ENCODE measurements at regions not wholly inside any gene's neighbourhood (a gene's known extent, or its start where the extent isn't known, plus 50 kb on each side); places are given as distances from the start of the nearest gene placed in this dataset.

DNA sequence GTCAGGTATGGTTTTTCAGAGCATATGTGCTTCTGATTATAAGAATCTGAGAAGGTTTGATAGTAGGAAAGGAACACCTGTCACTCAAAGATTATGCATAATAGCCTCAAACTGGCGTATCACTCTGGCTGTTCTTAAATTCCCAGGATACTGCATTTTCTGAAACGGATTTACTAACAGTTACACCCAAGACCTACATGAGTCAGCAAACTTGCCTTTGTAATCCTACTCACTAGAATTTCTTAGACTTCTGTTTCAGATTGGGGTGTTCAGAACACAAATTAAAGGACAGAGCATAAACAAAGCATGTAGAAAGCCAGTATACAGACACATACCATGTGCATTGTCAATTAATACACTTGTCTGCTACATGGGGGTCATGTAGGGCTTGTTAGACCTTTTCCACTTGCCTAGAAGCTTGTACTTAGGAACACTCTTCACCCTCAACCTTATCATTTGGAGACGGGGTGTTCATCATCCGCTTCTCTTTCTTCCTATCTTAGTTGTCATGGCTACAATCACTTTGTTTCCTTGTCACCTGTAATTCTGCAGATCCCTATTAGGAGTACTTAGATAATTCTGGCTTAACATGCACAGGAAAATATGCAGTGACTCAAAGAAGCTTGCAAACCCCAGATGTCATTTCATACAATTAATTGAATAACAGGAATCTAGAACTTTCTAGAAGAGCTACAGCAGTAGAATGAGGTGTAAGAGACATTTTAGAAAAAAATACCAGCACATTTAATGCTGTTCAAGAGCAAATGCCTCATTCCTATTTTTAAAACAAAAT lies 593.0 kb upstream of the TENM3 start:
- no peak overlapping the region for H3K27ac Mint-ChIP-seq (ENCODE audit: unreplicated experiment)
- H3K4me1 ChIP-seq = no peaks in the 10 kb centered on the region
- H3K9me3 ChIP-seq = no peaks in the 10 kb centered on the region
- no peak overlapping the region for H3K4me3 Mint-ChIP-seq (ENCODE audit: unreplicated experiment)
- DNase-seq = no peak
- ChIA-PET CTCF (no interaction called here), POLR2A (no interaction called here)
- H3K4me1 Mint-ChIP-seq (ENCODE audit: low read depth, unreplicated experiment) = no peaks in the 10 kb centered on the region
- H3K4me3 ChIP-seq (ENCODE audit: low read depth, low read length) = no peak overlapping the region
- H3K27me3 Mint-ChIP-seq (ENCODE audit: insufficient read depth, unreplicated experiment) = peaks cover 25% of the 10 kb centered on the region
- no peaks in the 10 kb centered on the region for H3K27me3 ChIP-seq (replicated peaks; ENCODE audit: control insufficient read depth, insufficient read depth, low read length)
- intact Hi-C loops (cut with micrococcal nuclease; ENCODE audit: unreplicated experiment) = no loop called here
- BruUV-seq (replicated peaks) = no TSS peak
- TF ChIP-seq, protein P1, sequence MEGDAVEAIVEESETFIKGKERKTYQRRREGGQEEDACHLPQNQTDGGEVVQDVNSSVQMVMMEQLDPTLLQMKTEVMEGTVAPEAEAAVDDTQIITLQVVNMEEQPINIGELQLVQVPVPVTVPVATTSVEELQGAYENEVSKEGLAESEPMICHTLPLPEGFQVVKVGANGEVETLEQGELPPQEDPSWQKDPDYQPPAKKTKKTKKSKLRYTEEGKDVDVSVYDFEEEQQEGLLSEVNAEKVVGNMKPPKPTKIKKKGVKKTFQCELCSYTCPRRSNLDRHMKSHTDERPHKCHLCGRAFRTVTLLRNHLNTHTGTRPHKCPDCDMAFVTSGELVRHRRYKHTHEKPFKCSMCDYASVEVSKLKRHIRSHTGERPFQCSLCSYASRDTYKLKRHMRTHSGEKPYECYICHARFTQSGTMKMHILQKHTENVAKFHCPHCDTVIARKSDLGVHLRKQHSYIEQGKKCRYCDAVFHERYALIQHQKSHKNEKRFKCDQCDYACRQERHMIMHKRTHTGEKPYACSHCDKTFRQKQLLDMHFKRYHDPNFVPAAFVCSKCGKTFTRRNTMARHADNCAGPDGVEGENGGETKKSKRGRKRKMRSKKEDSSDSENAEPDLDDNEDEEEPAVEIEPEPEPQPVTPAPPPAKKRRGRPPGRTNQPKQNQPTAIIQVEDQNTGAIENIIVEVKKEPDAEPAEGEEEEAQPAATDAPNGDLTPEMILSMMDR (IDR thresholded peaks at IDR 0.05; ENCODE audit: insufficient read depth in 1 of 2, low read depth in 1 of 2, low read length in 1 of 2, severe bottlenecking in 1 of 2, unreplicated experiment in 1 of 2) = no peak
- no peaks in the 10 kb centered on the region for H3K36me3 Mint-ChIP-seq (ENCODE audit: insufficient read depth, unreplicated experiment)
- H3K36me3 ChIP-seq (ENCODE audit: control insufficient read depth, insufficient read depth, low read length) = no peaks in the 10 kb centered on the region
- H3K9me3 Mint-ChIP-seq (ENCODE audit: unreplicated experiment) = no peaks in the 10 kb centered on the region

DNA sequence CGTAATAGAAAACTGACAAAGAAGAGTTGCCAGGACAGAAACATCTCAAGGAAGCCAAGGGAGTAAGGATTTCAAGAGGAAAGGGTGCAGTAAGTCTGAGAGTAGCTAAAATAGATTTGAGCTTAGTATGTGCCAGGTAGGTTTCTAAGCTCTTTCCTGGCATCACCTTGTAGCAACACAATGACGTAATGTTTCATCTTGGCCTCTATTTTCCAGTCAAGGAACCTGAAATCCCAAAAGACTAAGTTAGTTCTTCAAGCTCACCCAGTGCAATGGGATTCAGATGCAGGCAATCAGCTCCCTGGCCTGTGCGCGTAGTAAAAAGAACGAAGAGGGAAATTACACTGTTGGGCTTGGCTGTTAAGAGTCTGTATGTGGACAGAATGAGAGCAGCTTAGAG lies 586.5 kb upstream of the TENM3 start:
- BruUV-seq (replicated peaks) = no TSS peak
- no peak overlapping the region for H3K4me3 Mint-ChIP-seq (ENCODE audit: unreplicated experiment)
- H3K27ac Mint-ChIP-seq (ENCODE audit: unreplicated experiment) = no peak overlapping the region
- Histone ChIP-seq H3K27me3 (replicated peaks; ENCODE audit: control insufficient read depth, insufficient read depth, low read length) (no peaks in the 10 kb centered on the region), H3K9me3 (no peaks in the 10 kb centered on the region), H3K36me3 (ENCODE audit: control insufficient read depth, insufficient read depth, low read length) (no peaks in the 10 kb centered on the region), H3K4me1 (no peaks in the 10 kb centered on the region), H3K4me3 (ENCODE audit: low read depth, low read length) (no peak overlapping the region)
- H3K27me3 Mint-ChIP-seq (ENCODE audit: insufficient read depth, unreplicated experiment) = peaks cover 14% of the 10 kb centered on the region
- TF ChIP-seq, protein P1 (IDR thresholded peaks at IDR 0.05; ENCODE audit: insufficient read depth in 1 of 2, low read depth in 1 of 2, low read length in 1 of 2, severe bottlenecking in 1 of 2, unreplicated experiment in 1 of 2) = no peak
- intact Hi-C loops (cut with micrococcal nuclease; ENCODE audit: unreplicated experiment) = no loop called here
- no peaks in the 10 kb centered on the region for H3K9me3 Mint-ChIP-seq (ENCODE audit: unreplicated experiment)
- H3K4me1 Mint-ChIP-seq (ENCODE audit: low read depth, unreplicated experiment) = no peaks in the 10 kb centered on the region
- ChIA-PET POLR2A (no interaction called here), CTCF (no interaction called here)
- no peak for DNase-seq
- no peaks in the 10 kb centered on the region for H3K36me3 Mint-ChIP-seq (ENCODE audit: insufficient read depth, unreplicated experiment)

DNA sequence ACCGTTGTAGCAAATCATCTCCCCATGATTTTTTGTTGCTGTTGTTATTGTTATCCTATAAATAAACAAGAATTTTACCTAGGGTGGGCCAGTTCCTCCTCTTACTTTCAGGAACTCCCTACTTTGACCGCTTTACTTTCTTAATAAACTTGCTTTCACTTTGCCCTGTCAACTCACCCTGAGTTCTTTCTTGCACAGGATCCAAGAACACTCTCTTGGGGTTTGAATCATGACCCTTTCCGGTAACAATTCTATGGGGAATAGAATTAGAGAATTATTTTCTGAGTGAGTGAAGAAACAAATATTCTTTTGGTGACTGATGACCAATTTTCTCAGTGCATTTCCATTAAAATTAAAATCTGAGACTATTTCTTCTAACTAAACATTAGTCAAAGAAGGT lies 584.0 kb upstream of the TENM3 start:
- DNase-seq = no peak
- Mint-ChIP-seq H3K36me3 (ENCODE audit: insufficient read depth, unreplicated experiment) (no peaks in the 10 kb centered on the region), H3K4me1 (ENCODE audit: low read depth, unreplicated experiment) (no peaks in the 10 kb centered on the region), H3K9me3 (ENCODE audit: unreplicated experiment) (no peaks in the 10 kb centered on the region), H3K27me3 (ENCODE audit: insufficient read depth, unreplicated experiment) (peaks cover 11% of the 10 kb centered on the region), H3K27ac (ENCODE audit: unreplicated experiment) (no peak overlapping the region), H3K4me3 (ENCODE audit: unreplicated experiment) (no peak overlapping the region)
- POLR2A ChIA-PET = no interaction called here
- TF ChIP-seq, protein P1 (IDR thresholded peaks at IDR 0.05; ENCODE audit: insufficient read depth in 1 of 2, low read depth in 1 of 2, low read length in 1 of 2, severe bottlenecking in 1 of 2, unreplicated experiment in 1 of 2) = no peak
- BruUV-seq (replicated peaks) = no TSS peak
- Histone ChIP-seq H3K36me3 (ENCODE audit: control insufficient read depth, insufficient read depth, low read length) (no peaks in the 10 kb centered on the region), H3K9me3 (no peaks in the 10 kb centered on the region), H3K4me1 (no peaks in the 10 kb centered on the region), H3K4me3 (ENCODE audit: low read depth, low read length) (no peak overlapping the region), H3K27me3 (replicated peaks; ENCODE audit: control insufficient read depth, insufficient read depth, low read length) (no peaks in the 10 kb centered on the region)
- intact Hi-C loops (cut with micrococcal nuclease; ENCODE audit: unreplicated experiment) = no loop called here
- CTCF ChIA-PET = no interaction called here

All from Caco-2 (cell line).